ENCODE measurements at regions not wholly inside any gene's neighbourhood (a gene's known extent, or its start where the extent isn't known, plus 50 kb on each side); places are given as distances from the start of the nearest gene placed in this dataset.

- ATAC-seq, result no peak
- no peak for TF ChIP-seq ARNTL (CRISPR knock-in tag; IDR thresholded peaks at IDR 0.05; ENCODE audit: borderline replicate concordance, low read depth)
- TF ChIP-seq CREB5 (CRISPR knock-in tag; IDR thresholded peaks at IDR 0.05; ENCODE audit: low read depth), result no peak
- TF ChIP-seq ZC3H10 (CRISPR knock-in tag; IDR thresholded peaks at IDR 0.05), result no peak
- TF ChIP-seq BACH2 (CRISPR knock-in tag; IDR thresholded peaks at IDR 0.05; ENCODE audit: borderline replicate concordance), result no peak
- TF ChIP-seq ZNF70 (CRISPR knock-in tag; IDR thresholded peaks at IDR 0.05), result no peak
- TF ChIP-seq PATZ1 (CRISPR knock-in tag; IDR thresholded peaks at IDR 0.05; ENCODE audit: borderline replicate concordance), result no peak
- no peak for TF ChIP-seq TOX (CRISPR knock-in tag; IDR thresholded peaks at IDR 0.05; ENCODE audit: borderline replicate concordance)
- no peak for TF ChIP-seq ZFP3 (CRISPR knock-in tag; IDR thresholded peaks at IDR 0.05)
- TF ChIP-seq POU6F1 (CRISPR knock-in tag; IDR thresholded peaks at IDR 0.05; ENCODE audit: borderline replicate concordance, low read depth), result no peak
- TF ChIP-seq SNAI2 (CRISPR knock-in tag; IDR thresholded peaks at IDR 0.05), result no peak
- TF ChIP-seq RARB (CRISPR knock-in tag; IDR thresholded peaks at IDR 0.05), result no peak
- no peak for TF ChIP-seq ZNF565 (CRISPR knock-in tag; conservative IDR thresholded peaks at IDR 0.05; ENCODE audit: low read depth)
- TF ChIP-seq CSDC2 (CRISPR knock-in tag; IDR thresholded peaks at IDR 0.05), result no peak
- no peak for TF ChIP-seq ESRRG (CRISPR knock-in tag; IDR thresholded peaks at IDR 0.05)
These were observed 1319.3 kb downstream of the MAT2B start for GRCh38 chr5:164824671-164825070.

GRCh38 chr5:164832516-164832915 lies 1327.1 kb downstream of the MAT2B start:
- TF ChIP-seq ZNF8 (CRISPR knock-in tag; IDR thresholded peaks at IDR 0.05) (no peak), CSDC2 (CRISPR knock-in tag; IDR thresholded peaks at IDR 0.05) (no peak), ZC3H10 (CRISPR knock-in tag; IDR thresholded peaks at IDR 0.05) (no peak), ZFP30 (CRISPR knock-in tag; IDR thresholded peaks at IDR 0.05) (no peak), ZFP3 (CRISPR knock-in tag; IDR thresholded peaks at IDR 0.05) (no peak), GLIS3 (CRISPR knock-in tag; IDR thresholded peaks at IDR 0.05) (no peak), ESRRG (CRISPR knock-in tag; IDR thresholded peaks at IDR 0.05) (no peak), OSR1 (CRISPR knock-in tag; IDR thresholded peaks at IDR 0.05) (no peak), POU6F1 (CRISPR knock-in tag; IDR thresholded peaks at IDR 0.05; ENCODE audit: borderline replicate concordance, low read depth) (no peak), TCF4 (CRISPR knock-in tag; IDR thresholded peaks at IDR 0.05; ENCODE audit: borderline replicate concordance) (no peak), RARB (CRISPR knock-in tag; IDR thresholded peaks at IDR 0.05) (no peak)
- no peak for ATAC-seq

- no peak for ATAC-seq
- no peak for TF ChIP-seq ARNTL (CRISPR knock-in tag; IDR thresholded peaks at IDR 0.05; ENCODE audit: borderline replicate concordance, low read depth)
These were observed 1338.9 kb downstream of the MAT2B start for GRCh38 chr5:164844348-164844747.

- TF ChIP-seq ZFP3 (CRISPR knock-in tag; IDR thresholded peaks at IDR 0.05) (no peak), SNAI2 (CRISPR knock-in tag; IDR thresholded peaks at IDR 0.05) (no peak), ZFP30 (CRISPR knock-in tag; IDR thresholded peaks at IDR 0.05) (no peak), RARB (CRISPR knock-in tag; IDR thresholded peaks at IDR 0.05) (no peak), ISL1 (CRISPR knock-in tag; IDR thresholded peaks at IDR 0.05) (no peak), PATZ1 (CRISPR knock-in tag; IDR thresholded peaks at IDR 0.05; ENCODE audit: borderline replicate concordance) (no peak)
- no peak for ATAC-seq
These were observed 1355.5 kb downstream of the MAT2B start for GRCh38 chr5:164860896-164861295.

Data from SK-N-SH treated with all-trans-retinoic acid at 6 μM for 48 hours (cell line).